Immature natural killer cell (primary cell): ENCODE measurements at regions not wholly inside any gene's neighbourhood (a gene's known extent, or its start where the extent isn't known, plus 50 kb on each side); places are given as distances from the start of the nearest gene placed in this dataset.

Source experiments
- DNase-seq, 3 donors: peaks; one replicate each; pipeline ENCODE4 v3.0.0; 2022; ENCODE audit warnings: mixed read lengths in 1 of 3
- H3K27ac Mint-ChIP-seq, 6 donors: one replicate each; pipeline ENCODE4 v1.8.0; 2020; ENCODE audit warnings: mixed read lengths in 6 of 6, mild to moderate bottlenecking in 5 of 6, inconsistent platforms in 4 of 6, moderate library complexity in 3 of 6
- H3K27me3 Mint-ChIP-seq, 3 donors: one replicate each; pipeline ENCODE4 v1.8.0; 2020 to 2021; ENCODE audit warnings: low read depth in 3 of 3, mild to moderate bottlenecking in 3 of 3, mixed read lengths in 3 of 3, moderate library complexity in 3 of 3, inconsistent platforms in 1 of 3
- H3K36me3 Mint-ChIP-seq, 3 donors: one replicate each; pipeline ENCODE4 v1.8.0; 2020; ENCODE audit warnings: mixed read lengths in 3 of 3, inconsistent platforms in 2 of 3, mild to moderate bottlenecking in 2 of 3
- H3K4me1 Mint-ChIP-seq, 2 donors: one replicate each; pipeline ENCODE4 v1.8.0; 2020; ENCODE audit warnings: inconsistent platforms in 2 of 2, mild to moderate bottlenecking in 2 of 2, mixed read lengths in 2 of 2, moderate library complexity in 1 of 2
- H3K4me3 Mint-ChIP-seq, 5 donors: one replicate each; pipeline ENCODE4 v1.8.0; 2020; ENCODE audit warnings: mild to moderate bottlenecking in 5 of 5, mixed read lengths in 5 of 5, inconsistent platforms in 3 of 5, moderate library complexity in 3 of 5
- H3K9me3 Mint-ChIP-seq, 6 donors: one replicate each; pipeline ENCODE4 v1.8.0; 2020; ENCODE audit warnings: mild to moderate bottlenecking in 6 of 6, mixed read lengths in 6 of 6, inconsistent platforms in 4 of 6, moderate library complexity in 3 of 6

DNA sequence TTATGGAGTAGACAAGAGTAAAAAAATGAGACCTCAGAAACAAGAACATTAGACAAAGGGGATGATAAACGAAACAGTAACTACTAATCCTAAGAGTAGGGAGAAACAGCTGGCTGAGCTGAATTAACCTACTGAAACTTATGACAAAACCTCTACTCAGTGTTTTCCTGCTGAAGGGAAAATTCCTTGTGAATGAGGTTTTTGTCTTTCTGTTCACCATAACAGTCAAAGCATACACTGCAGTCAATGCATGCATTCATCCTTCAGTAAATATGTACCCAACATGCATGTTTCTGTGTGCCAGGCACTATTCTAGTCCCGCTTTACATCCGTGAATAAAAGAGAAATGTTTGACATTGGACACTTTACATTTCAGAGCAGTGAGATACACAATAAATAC lies 805.6 kb upstream of the KLHL29 start:
- no peak overlapping the region for H3K4me3 Mint-ChIP-seq
- no peaks in the 10 kb centered on the region for H3K27me3 Mint-ChIP-seq
- DNase-seq = no peak
- H3K9me3 Mint-ChIP-seq = peaks cover 13 to 39% (median 25%) of the 10 kb centered on the region in 6 donors
- H3K27ac Mint-ChIP-seq = no peak overlapping the region
- H3K36me3 Mint-ChIP-seq = no peaks in the 10 kb centered on the region
- H3K4me1 Mint-ChIP-seq = no peaks in the 10 kb centered on the region

DNA sequence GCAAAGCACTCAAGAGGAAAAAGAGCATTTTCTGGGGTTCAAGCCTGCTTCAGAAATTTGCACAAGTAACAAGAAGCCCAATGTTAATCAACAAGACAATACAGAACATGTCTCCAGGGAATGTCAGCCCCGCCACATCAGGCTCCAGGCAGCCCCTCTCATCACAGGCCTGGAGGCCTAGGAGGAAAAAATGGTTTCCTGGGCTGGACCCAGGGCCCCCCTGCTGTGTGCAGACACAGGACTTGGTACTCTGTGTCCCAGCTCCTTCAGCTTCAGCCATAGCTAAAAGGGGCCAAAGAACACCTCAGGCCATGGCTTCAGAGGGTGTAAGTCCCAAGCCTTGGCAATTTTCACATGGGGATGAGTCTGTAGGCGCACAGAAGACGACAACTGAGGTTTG lies 802.9 kb upstream of the KLHL29 start:
- no peak for DNase-seq
- H3K27ac Mint-ChIP-seq = no peak overlapping the region
- no peaks in the 10 kb centered on the region for H3K27me3 Mint-ChIP-seq
- no peak overlapping the region for H3K4me3 Mint-ChIP-seq
- no peaks in the 10 kb centered on the region for H3K36me3 Mint-ChIP-seq
- H3K4me1 Mint-ChIP-seq = no peaks in the 10 kb centered on the region
- peaks cover 14 to 49% (median 25%) of the 10 kb centered on the region in 6 donors for H3K9me3 Mint-ChIP-seq

DNA sequence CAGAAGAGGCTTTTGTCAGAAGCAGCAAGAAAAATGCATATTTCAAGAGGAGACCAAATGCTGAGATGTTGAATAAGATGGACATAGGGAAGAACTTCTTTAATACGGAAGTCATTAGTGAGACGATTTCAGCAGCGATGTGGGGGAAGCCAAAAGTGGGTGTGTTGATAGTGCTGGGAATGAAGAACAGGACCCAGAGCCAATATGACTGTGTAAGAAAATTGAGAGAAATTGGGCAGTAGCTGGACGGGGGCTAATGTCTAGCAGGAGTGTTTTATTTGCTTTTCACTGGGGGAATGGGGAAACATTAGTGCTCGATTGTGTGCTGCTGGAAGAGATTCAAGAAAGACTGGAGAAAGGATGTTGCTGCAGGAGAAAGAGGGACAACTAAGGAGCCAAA lies 788.7 kb upstream of the KLHL29 start:
- DNase-seq = no peak
- Mint-ChIP-seq H3K4me3 (no peak overlapping the region), H3K4me1 (no peaks in the 10 kb centered on the region), H3K27me3 (peaks cover 0 to 3% (median 0%) of the 10 kb centered on the region in 3 donors), H3K36me3 (peaks cover 0 to 4% (median 0%) of the 10 kb centered on the region in 3 donors), H3K9me3 (peaks cover 10 to 41% (median 23%) of the 10 kb centered on the region in 6 donors), H3K27ac (no peak overlapping the region)

DNA sequence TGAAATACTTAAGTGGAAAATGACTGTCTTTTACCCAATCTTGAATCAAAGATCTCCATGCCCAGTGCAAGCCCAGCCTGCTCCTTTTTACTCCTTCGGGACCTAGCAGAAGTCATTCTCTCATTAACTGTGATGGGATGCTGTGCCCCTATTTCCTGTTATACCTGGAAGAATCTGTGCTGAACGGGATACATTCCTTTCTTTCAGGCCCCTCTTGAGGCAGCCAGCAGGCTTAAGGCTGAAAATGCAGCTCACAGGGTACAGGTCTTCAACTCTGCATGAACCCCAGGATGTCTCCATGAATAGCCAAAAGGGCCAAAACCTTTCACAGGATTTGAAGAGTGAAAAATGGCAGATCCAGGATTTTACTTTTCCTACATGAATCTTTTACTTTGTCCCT lies 784.8 kb upstream of the KLHL29 start:
- H3K36me3 Mint-ChIP-seq = no peaks in the 10 kb centered on the region
- H3K4me3 Mint-ChIP-seq = no peak overlapping the region
- DNase-seq = no peak
- no peaks in the 10 kb centered on the region for H3K4me1 Mint-ChIP-seq
- H3K27ac Mint-ChIP-seq = no peak overlapping the region
- peaks cover 0 to 2% (median 0%) of the 10 kb centered on the region in 3 donors for H3K27me3 Mint-ChIP-seq
- peaks cover 2 to 21% (median 12%) of the 10 kb centered on the region in 6 donors for H3K9me3 Mint-ChIP-seq

DNA sequence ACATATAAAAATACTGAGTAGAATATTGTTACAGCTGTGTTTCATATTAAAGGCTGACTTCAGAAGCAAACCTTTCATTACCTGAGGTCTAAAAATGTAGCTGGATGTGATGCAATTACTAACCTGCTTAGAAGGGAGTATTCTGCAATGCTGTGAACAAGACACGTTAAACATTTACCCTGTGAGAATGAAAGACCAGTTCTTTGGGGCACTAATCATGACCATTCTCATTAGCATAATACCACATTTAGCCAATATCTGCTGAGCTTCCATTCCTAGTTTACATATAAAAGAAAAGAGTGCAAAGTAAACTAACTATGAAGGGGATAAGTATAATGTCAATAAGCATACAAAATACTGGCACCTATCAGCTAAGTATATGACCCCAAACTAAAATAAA lies 784.0 kb upstream of the KLHL29 start:
- Mint-ChIP-seq H3K9me3 (peaks cover 2 to 24% (median 14%) of the 10 kb centered on the region in 6 donors), H3K27me3 (peaks cover 0 to 2% (median 0%) of the 10 kb centered on the region in 3 donors), H3K36me3 (no peaks in the 10 kb centered on the region), H3K27ac (no peak overlapping the region), H3K4me3 (no peak overlapping the region), H3K4me1 (no peaks in the 10 kb centered on the region)
- DNase-seq = no peak

DNA sequence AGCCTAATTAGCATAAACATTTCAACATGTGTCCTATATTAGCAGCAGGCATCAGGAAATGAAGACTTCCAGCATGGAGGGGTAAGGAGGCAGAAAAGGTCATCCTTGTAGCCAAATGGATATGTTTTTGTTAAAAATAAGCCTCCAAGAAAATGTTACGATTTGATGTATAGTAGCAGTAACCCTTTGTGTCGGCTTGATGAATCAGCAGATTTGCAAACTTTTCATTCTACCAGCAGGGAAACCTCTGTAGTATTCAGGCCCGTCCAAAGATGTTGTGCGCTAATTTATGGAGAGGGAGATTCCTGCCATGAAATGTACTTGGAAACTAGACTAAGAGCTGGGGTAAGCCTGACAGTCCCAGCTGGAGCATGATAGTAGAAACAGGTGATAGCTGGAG lies 780.8 kb upstream of the KLHL29 start:
- Mint-ChIP-seq H3K27me3 (peaks cover 0 to 3% (median 2%) of the 10 kb centered on the region in 3 donors), H3K9me3 (peaks cover 2 to 11% (median 8%) of the 10 kb centered on the region in 6 donors), H3K4me1 (no peaks in the 10 kb centered on the region), H3K4me3 (no peak overlapping the region), H3K27ac (no peak overlapping the region), H3K36me3 (no peaks in the 10 kb centered on the region)
- DNase-seq = no peak

DNA sequence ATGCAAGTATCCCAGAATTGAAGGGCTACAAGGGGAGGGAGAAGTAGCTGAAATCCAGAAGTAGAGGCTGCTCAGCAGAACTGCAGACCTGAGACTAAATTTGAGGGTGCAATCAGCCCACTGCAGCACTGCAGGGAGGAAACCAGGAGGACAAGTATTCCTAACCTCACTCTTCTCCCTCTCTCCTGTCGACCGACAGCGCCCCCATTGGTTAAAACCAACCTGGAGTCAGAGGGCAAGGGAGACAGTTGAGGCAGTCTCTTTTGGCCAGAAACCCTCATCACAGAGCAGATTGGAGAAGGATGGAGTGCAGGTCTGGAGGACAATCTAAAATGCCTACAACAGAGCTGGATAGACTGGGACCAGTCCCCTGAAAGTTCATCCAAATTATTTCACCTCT lies 768.9 kb upstream of the KLHL29 start:
- H3K9me3 Mint-ChIP-seq = peaks cover 1 to 32% (median 16%) of the 10 kb centered on the region in 6 donors
- no peaks in the 10 kb centered on the region for H3K4me1 Mint-ChIP-seq
- H3K27me3 Mint-ChIP-seq = no peaks in the 10 kb centered on the region
- H3K36me3 Mint-ChIP-seq = peaks cover 0 to 3% (median 0%) of the 10 kb centered on the region in 3 donors
- H3K4me3 Mint-ChIP-seq = no peak overlapping the region
- no peak overlapping the region for H3K27ac Mint-ChIP-seq
- DNase-seq = no peak

DNA sequence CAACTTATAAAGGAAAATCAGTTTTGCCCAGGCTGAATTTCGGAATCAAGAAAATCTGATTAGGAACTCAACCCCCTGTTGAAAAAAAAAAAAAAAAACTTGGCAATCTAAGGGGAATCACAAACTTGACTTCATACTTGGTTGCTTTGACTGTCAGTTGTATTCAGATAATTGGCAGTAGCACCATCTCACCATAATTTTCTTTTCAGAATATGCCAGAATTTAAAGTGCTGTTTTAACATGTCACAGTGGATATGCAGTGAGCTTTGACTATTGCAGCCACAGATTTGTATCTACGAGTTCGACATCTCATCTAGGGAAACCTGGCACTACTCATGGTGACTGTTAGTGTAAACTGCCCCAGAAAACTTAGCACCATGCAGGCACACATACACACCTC lies 761.4 kb upstream of the KLHL29 start:
- Mint-ChIP-seq H3K36me3 (peaks cover 0 to 3% (median 0%) of the 10 kb centered on the region in 3 donors), H3K27ac (no peak overlapping the region), H3K9me3 (peaks cover 0 to 34% (median 15%) of the 10 kb centered on the region in 6 donors), H3K4me1 (no peaks in the 10 kb centered on the region), H3K4me3 (no peak overlapping the region), H3K27me3 (no peaks in the 10 kb centered on the region)
- no peak for DNase-seq

DNA sequence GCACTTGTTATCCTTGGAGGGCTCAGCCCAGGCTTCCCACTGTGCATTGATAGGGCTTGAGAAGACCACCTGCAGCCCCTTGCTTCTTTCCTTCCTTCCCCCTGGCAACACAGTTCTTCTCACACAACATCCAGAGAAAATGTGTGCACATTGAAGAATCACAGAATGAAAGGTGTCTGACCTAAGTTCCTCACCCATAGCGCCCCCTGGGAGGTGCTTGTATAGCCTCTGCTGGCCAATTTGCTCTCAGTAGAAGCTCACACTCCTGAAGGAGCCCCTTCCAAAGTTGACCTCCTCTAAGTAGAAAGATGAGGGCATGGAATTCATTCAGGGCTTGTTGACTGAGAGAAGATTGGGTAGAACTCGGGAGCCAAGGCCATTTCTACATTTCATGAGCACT lies 758.4 kb upstream of the KLHL29 start:
- Mint-ChIP-seq H3K4me1 (no peaks in the 10 kb centered on the region), H3K27ac (no peak overlapping the region), H3K9me3 (peaks cover 2 to 53% (median 17%) of the 10 kb centered on the region in 6 donors), H3K4me3 (no peak overlapping the region), H3K36me3 (peaks cover 0 to 3% (median 0%) of the 10 kb centered on the region in 3 donors), H3K27me3 (no peaks in the 10 kb centered on the region)
- DNase-seq = no peak

DNA sequence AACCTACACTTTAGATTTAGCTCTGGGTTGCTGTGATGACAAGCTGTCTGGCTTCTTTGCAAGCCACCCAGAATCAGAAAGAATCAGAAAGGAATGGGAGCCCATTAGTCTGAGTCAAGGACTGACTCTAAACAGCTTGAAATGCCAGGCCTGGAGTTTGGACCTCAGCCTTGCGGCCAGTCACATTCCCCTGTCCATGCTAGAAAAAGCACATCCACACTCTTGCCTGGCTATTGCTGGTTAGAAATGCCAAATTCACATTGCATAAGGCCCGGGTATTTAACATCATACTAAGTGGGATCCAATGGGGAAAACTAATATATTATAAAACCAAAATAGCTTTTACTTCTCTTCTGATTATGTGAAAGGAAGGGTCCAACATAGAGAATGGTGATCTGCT lies 756.8 kb upstream of the KLHL29 start:
- no peaks in the 10 kb centered on the region for H3K27me3 Mint-ChIP-seq

DNA sequence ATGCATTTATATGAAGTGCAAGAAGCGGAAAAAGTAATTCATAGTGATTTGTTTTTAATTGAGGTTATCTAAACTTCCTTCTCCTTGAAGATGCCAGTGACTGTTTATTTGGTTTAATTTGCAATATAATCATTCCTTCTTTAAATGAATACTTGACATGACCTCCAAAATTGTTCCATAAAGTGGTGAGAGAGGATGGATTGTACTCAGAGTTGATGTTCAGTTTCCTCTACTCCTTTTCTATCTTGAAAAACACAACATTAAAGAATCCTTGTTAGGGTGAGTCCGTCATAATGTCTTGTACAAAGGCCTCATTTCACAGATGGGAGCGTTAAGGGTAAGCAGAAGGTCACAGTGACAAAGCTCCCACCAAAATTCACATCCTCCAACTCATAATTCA lies 756.1 kb upstream of the KLHL29 start:
- Mint-ChIP-seq H3K27me3 (no peaks in the 10 kb centered on the region), H3K4me3 (no peak overlapping the region), H3K9me3 (peaks cover 2 to 48% (median 19%) of the 10 kb centered on the region in 6 donors), H3K27ac (no peak overlapping the region), H3K36me3 (no peaks in the 10 kb centered on the region), H3K4me1 (no peaks in the 10 kb centered on the region)
- no peak for DNase-seq

More for the DNA sequence above, 756.8 kb upstream of the KLHL29 start:
- Mint-ChIP-seq H3K27ac (no peak overlapping the region), H3K36me3 (no peaks in the 10 kb centered on the region), H3K4me1 (no peaks in the 10 kb centered on the region), H3K9me3 (peaks cover 2 to 50% (median 19%) of the 10 kb centered on the region in 6 donors), H3K4me3 (no peak overlapping the region)
- DNase-seq = no peak

DNA sequence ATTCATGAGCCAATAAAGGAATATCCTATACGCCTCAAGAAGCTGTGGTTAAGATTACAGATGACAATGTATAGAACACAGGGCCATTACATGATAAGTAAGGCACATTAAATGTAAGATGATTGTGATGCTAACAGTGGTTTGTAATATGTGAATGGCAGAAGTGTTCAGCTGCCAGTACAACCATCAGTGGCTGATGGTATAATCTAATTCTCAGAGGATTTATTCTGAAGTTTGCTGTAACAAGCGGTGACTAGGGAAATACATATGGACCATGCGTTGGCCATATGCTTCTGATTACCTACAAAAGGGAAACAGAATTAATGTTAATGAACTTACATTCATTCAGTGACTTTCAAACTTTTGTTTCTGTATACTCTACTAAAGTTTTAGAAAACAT lies 750.8 kb upstream of the KLHL29 start:
- no peaks in the 10 kb centered on the region for H3K27me3 Mint-ChIP-seq

DNA sequence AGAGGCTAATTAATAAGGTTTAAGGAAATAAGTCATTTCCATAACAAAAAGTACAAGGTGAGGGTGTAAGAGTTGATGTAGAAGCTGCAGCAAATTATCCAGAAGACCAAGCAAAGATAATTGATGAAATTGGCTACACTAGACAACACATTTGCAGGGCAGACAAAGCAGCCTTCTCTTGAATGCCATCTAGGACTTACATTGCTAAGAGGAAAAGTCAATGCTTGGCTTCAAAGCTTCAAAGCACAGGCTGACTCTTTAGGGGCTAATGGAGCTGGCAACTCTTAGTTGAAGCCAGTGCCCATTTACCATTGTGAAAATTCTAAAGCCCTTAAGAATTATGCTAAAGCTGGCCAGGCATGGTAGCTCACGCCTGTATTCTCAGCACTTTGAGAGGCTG lies 728.6 kb upstream of the KLHL29 start:
- Mint-ChIP-seq H3K27ac (no peak overlapping the region), H3K4me3 (no peak overlapping the region), H3K27me3 (no peaks in the 10 kb centered on the region), H3K36me3 (no peaks in the 10 kb centered on the region), H3K4me1 (no peaks in the 10 kb centered on the region), H3K9me3 (peaks cover 4 to 30% (median 12%) of the 10 kb centered on the region in 6 donors)
- DNase-seq = no peak

More for the DNA sequence above, 750.8 kb upstream of the KLHL29 start:
- Mint-ChIP-seq H3K27ac (no peak overlapping the region), H3K36me3 (no peaks in the 10 kb centered on the region), H3K4me1 (no peaks in the 10 kb centered on the region), H3K4me3 (no peak overlapping the region), H3K9me3 (peaks cover 3 to 41% (median 14%) of the 10 kb centered on the region in 6 donors)
- DNase-seq = no peak

DNA sequence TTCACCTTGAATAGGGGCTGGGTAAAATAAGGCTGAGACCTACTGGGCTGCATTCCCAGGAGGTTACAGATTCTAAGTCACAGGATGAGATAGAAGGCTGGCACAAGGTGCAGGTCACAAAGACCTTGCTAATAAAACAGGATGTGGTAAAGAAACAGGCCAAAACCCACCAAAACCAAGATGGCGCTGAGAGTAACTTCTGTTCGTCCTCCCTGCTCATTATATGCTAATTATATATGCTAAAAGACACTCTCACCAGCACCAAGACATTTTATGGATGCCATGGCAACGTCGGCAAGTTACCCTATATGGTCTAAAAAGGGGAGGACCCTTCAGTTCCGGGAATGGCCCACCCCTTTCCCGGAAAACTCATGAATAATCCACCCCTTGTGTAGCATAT lies 711.5 kb upstream of the KLHL29 start:
- Mint-ChIP-seq H3K4me1 (no peaks in the 10 kb centered on the region), H3K27ac (no peak overlapping the region), H3K36me3 (no peaks in the 10 kb centered on the region), H3K4me3 (no peak overlapping the region), H3K9me3 (peaks cover 2 to 16% (median 8%) of the 10 kb centered on the region in 6 donors), H3K27me3 (peaks cover 0 to 4% (median 1%) of the 10 kb centered on the region in 3 donors)
- no peak for DNase-seq

DNA sequence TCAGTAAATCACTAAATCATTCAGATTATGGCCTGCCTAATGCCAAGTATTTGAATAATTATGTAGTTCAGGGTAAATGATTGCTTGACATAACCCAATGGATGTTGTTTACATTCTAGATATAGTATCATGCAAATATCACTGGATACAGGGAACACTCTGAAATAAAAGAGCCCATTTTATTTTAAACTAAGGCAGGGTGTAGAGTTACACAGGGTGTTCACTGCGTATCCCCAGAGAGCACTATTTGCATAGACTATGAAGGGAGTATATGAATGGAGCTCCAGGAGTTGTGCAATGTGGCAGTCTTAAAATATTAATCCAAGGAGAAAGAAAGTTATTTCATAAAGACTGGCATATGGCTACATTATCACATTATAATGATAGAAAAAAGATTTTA lies 701.1 kb upstream of the KLHL29 start:
- Mint-ChIP-seq H3K9me3 (peaks cover 0 to 39% (median 9%) of the 10 kb centered on the region in 6 donors), H3K36me3 (no peaks in the 10 kb centered on the region), H3K4me1 (no peaks in the 10 kb centered on the region), H3K27ac (no peak overlapping the region), H3K27me3 (peaks cover 0 to 2% (median 0%) of the 10 kb centered on the region in 3 donors), H3K4me3 (no peak overlapping the region)
- DNase-seq = no peak
